Neural progenitor cell (in vitro differentiated cells): ENCODE measurements at regions not wholly inside any gene's neighbourhood (a gene's known extent, or its start where the extent isn't known, plus 50 kb on each side); places are given as distances from the start of the nearest gene placed in this dataset.

Experiments used
- DNase-seq: peaks from one replicate; pipeline ENCODE4 v3.0.0-alpha.2; 2016; ENCODE audit warnings: low spot score
- H2AFZ ChIP-seq: fragments of 200-600 bp; sonication (generic); replicated peaks from 2 replicates; pipeline ENCODE4 v1.6.1; 2016; ENCODE audit warnings: antibody characterized with exemption
- H3F3A ChIP-seq: fragments of 200-600 bp; sonication (generic); 2 replicates; pipeline ENCODE4 v1.6.1; 2016; ENCODE audit warnings: antibody characterized with exemption, low read depth
- H3K27ac ChIP-seq: fragments of 200-600 bp; sonication (generic); 2 replicates; pipeline ENCODE4 v1.5.1; 2016; ENCODE audit warnings: mild to moderate bottlenecking
- H3K27me3 ChIP-seq: fragments of 200-600 bp; sonication (generic); 2 replicates; pipeline ENCODE4 v1.6.1; 2016; ENCODE audit warnings: mild to moderate bottlenecking, moderate library complexity
- H3K36me3 ChIP-seq: fragments of 200-600 bp; sonication (generic); 2 replicates; pipeline ENCODE4 v1.5.1; 2016
- H3K4me1 ChIP-seq: fragments of 200-600 bp; sonication (generic); 2 replicates; pipeline ENCODE4 v1.6.1; 2016; ENCODE audit warnings: mixed run types
- H3K4me2 ChIP-seq: fragments of 200-600 bp; sonication (generic); 2 replicates; pipeline ENCODE4 v1.6.1; 2016
- H3K4me3 ChIP-seq: fragments of 200-600 bp; sonication (generic); 2 replicates; pipeline ENCODE4 v1.5.1; 2016
- H3K79me2 ChIP-seq: fragments of 200-600 bp; sonication (generic); 2 replicates; pipeline ENCODE4 v1.6.1; 2016; ENCODE audit warnings: low read depth
- H3K9ac ChIP-seq: fragments of 200-600 bp; sonication (generic); 2 replicates; pipeline ENCODE4 v1.6.1; 2016
- H3K9me3 ChIP-seq: fragments of 200-600 bp; sonication (generic); 2 replicates; pipeline ENCODE4 v1.5.1; 2016; ENCODE audit warnings: low read depth
- H4K20me1 ChIP-seq: fragments of 200-600 bp; sonication (generic); 2 replicates; pipeline ENCODE4 v1.6.1; 2016; ENCODE audit warnings: low read depth
- H3K27ac Mint-ChIP-seq: 3 replicates; pipeline ENCODE4 v1.8.0; 2021; ENCODE audit warnings: mixed read lengths
- H3K27me3 Mint-ChIP-seq: 2 replicates; pipeline ENCODE4 v1.8.0; 2022; ENCODE audit warnings: low read depth, mild to moderate bottlenecking, inconsistent platforms, moderate library complexity, mixed read lengths; ENCODE audit not compliant: insufficient read depth
- H3K36me3 Mint-ChIP-seq: 3 replicates; pipeline ENCODE4 v1.8.0; 2021; ENCODE audit warnings: mixed read lengths
- H3K4me1 Mint-ChIP-seq: 3 replicates; pipeline ENCODE4 v1.8.0; 2021; ENCODE audit warnings: mixed read lengths
- H3K4me3 Mint-ChIP-seq: 3 replicates; pipeline ENCODE4 v1.8.0; 2021; ENCODE audit warnings: mild to moderate bottlenecking, moderate library complexity, mixed read lengths
- H3K9me3 Mint-ChIP-seq: 3 replicates; pipeline ENCODE4 v1.8.0; 2020; ENCODE audit warnings: mixed read lengths
- EZH2 ChIP-seq: fragments of 200-600 bp; sonication (generic); IDR thresholded peaks from 2 replicates; pipeline ENCODE4 v1.6.1; 2017; ENCODE audit warnings: antibody characterized with exemption, mild to moderate bottlenecking, moderate library complexity
- EZH2phosphoT487 ChIP-seq: fragments of 200-600 bp; sonication (generic); IDR thresholded peaks from 2 replicates; pipeline ENCODE4 v1.6.1; 2017; ENCODE audit warnings: antibody characterized with exemption
- TF ChIP-seq, protein P1 (sequence below): fragments of 200-600 bp; sonication (generic); IDR thresholded peaks from 2 replicates; pipeline ENCODE4 v1.5.1; 2017; ENCODE audit warnings: antibody characterized with exemption, mild to moderate bottlenecking

DNA sequence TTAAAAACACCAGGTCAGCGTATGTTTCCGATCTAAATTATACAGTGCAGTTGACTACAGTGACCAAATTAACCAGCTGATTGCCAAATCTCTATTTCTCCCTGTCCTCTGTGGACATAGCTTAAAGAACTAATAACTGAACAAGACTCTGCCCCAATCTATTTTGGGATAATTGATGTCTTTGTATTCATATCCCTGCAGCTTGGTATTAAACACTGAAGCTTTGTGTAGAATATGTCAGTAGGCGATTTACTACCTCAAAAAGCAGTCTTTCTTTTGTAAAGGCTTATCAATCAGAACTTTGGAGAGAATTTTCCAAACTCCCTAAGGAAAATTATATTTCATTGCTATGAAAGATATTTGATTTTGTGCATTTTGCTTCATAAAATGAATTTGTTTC lies 258.2 kb downstream of the SOX2 start:
- H2AFZ ChIP-seq: no peak overlapping the region
- H4K20me1 ChIP-seq: no peaks in the 10 kb centered on the region
- no peaks in the 10 kb centered on the region for H3K79me2 ChIP-seq
- no peak overlapping the region for H3K9ac ChIP-seq
- H3F3A ChIP-seq: peaks cover 19% of the 10 kb centered on the region
- no peaks in the 10 kb centered on the region for H3K27me3 ChIP-seq
- H3K27ac ChIP-seq: no peak overlapping the region
- no peaks in the 10 kb centered on the region for H3K9me3 ChIP-seq
- H3K9me3 Mint-ChIP-seq: no peaks in the 10 kb centered on the region
- no peaks in the 10 kb centered on the region for H3K36me3 ChIP-seq
- H3K27ac Mint-ChIP-seq: no peak overlapping the region
- no peak overlapping the region for H3K4me3 Mint-ChIP-seq
- peaks cover 3% of the 10 kb centered on the region for H3K27me3 Mint-ChIP-seq
- H3K4me1 ChIP-seq: peaks cover 39% of the 10 kb centered on the region
- no peak overlapping the region for H3K4me3 ChIP-seq
- no peak overlapping the region for H3K4me2 ChIP-seq
- DNase-seq: no peak
- H3K36me3 Mint-ChIP-seq: no peaks in the 10 kb centered on the region
- peaks cover 11% of the 10 kb centered on the region for H3K4me1 Mint-ChIP-seq
- TF ChIP-seq, protein P1, sequence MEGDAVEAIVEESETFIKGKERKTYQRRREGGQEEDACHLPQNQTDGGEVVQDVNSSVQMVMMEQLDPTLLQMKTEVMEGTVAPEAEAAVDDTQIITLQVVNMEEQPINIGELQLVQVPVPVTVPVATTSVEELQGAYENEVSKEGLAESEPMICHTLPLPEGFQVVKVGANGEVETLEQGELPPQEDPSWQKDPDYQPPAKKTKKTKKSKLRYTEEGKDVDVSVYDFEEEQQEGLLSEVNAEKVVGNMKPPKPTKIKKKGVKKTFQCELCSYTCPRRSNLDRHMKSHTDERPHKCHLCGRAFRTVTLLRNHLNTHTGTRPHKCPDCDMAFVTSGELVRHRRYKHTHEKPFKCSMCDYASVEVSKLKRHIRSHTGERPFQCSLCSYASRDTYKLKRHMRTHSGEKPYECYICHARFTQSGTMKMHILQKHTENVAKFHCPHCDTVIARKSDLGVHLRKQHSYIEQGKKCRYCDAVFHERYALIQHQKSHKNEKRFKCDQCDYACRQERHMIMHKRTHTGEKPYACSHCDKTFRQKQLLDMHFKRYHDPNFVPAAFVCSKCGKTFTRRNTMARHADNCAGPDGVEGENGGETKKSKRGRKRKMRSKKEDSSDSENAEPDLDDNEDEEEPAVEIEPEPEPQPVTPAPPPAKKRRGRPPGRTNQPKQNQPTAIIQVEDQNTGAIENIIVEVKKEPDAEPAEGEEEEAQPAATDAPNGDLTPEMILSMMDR: no peak
- TF ChIP-seq EZH2 (no peak), EZH2phosphoT487 (no peak)

DNA sequence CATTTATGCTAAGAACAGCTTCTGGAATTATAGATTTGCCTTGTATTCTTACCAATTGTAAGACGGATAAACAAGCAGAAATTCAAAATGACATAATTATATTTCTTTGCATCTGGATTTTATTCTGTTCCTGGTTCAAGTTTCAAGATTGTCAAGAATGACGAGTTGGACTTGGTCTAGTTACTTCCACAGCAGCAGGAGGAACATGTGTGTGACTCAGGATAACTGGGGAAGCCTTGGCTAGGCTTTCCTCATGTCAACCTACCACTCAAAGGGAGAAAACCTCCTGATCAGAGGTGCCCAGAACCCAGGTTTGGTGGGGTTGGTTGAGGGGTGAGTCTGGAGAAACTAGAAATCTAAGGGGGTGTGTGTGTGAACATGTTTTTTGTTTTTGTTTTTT lies 259.7 kb downstream of the SOX2 start:
- Mint-ChIP-seq H3K9me3 (peaks cover 7% of the 10 kb centered on the region), H3K36me3 (no peaks in the 10 kb centered on the region), H3K27ac (no peak overlapping the region), H3K4me3 (no peak overlapping the region), H3K27me3 (no peaks in the 10 kb centered on the region), H3K4me1 (peaks cover 3% of the 10 kb centered on the region)
- peaks cover 30% of the 10 kb centered on the region for H3K4me1 ChIP-seq
- H3K4me2 ChIP-seq: no peak overlapping the region
- no peak overlapping the region for H3K27ac ChIP-seq
- H2AFZ ChIP-seq: no peak overlapping the region
- H3K4me3 ChIP-seq: no peak overlapping the region
- no peaks in the 10 kb centered on the region for H3K9me3 ChIP-seq
- H3K9ac ChIP-seq: no peak overlapping the region
- H3F3A ChIP-seq: peaks cover 10% of the 10 kb centered on the region
- H4K20me1 ChIP-seq: no peaks in the 10 kb centered on the region
- no peaks in the 10 kb centered on the region for H3K27me3 ChIP-seq
- no peak for DNase-seq
- no peaks in the 10 kb centered on the region for H3K36me3 ChIP-seq
- H3K79me2 ChIP-seq: no peaks in the 10 kb centered on the region
- no peak for TF ChIP-seq EZH2
- no peak for TF ChIP-seq EZH2phosphoT487
- TF ChIP-seq, protein P1: no peak

DNA sequence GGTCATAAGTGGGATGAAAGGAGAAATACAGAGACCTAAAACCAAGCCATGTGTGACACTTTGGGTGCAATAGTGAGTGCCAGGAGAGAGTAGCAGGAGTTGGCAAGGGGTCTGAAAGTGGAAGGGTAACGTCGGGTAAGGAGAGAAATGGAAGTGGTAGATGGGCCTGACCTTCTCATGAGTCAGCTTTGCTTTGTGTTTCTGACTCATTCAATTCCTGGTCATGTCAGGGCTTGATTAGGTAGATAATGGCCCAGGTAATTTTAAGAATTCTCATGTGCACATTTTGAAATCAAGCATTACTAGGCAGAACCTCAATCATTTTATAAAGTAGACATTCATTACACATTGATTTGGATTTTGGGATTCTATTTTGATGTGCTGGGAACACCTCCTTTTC lies 262.5 kb downstream of the SOX2 start:
- no peaks in the 10 kb centered on the region for H3K27me3 ChIP-seq
- no peaks in the 10 kb centered on the region for H3K36me3 Mint-ChIP-seq
- H3K79me2 ChIP-seq: no peaks in the 10 kb centered on the region
- peaks cover 9% of the 10 kb centered on the region for H3K9me3 Mint-ChIP-seq
- no peak overlapping the region for H3K27ac ChIP-seq
- H3F3A ChIP-seq: no peaks in the 10 kb centered on the region
- H3K4me1 Mint-ChIP-seq: no peaks in the 10 kb centered on the region
- no peaks in the 10 kb centered on the region for H3K36me3 ChIP-seq
- TF ChIP-seq, protein P1: no peak
- TF ChIP-seq EZH2phosphoT487 (no peak), EZH2 (no peak)
- H2AFZ ChIP-seq: no peak overlapping the region
- H3K27ac Mint-ChIP-seq: no peak overlapping the region
- H3K4me3 Mint-ChIP-seq: no peak overlapping the region
- H3K9ac ChIP-seq: no peak overlapping the region
- no peaks in the 10 kb centered on the region for H3K27me3 Mint-ChIP-seq
- no peak overlapping the region for H3K4me3 ChIP-seq
- DNase-seq: no peak
- no peak overlapping the region for H3K4me2 ChIP-seq
- H3K4me1 ChIP-seq: peaks cover 6% of the 10 kb centered on the region
- H4K20me1 ChIP-seq: no peaks in the 10 kb centered on the region
- no peaks in the 10 kb centered on the region for H3K9me3 ChIP-seq

DNA sequence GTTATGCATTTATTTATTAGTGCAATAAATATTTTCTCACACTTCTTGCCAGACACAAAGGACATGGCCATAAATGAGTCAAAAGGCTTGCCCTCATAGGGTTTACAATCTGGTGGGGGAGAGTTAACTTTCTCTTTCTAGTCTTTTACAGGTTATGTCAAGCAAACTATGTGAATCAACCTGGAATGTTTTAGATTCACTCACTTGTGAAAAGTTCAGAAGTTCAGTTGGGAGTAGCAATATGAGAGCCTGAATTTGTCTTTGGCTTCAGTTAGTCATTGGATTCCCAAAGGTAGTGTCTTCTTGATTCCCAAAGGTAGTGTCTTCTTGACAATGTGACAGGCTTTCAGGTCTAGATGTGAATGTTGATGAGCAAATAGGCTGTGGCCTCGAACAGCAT lies 264.8 kb downstream of the SOX2 start:
- Mint-ChIP-seq H3K36me3 (no peaks in the 10 kb centered on the region), H3K4me1 (no peaks in the 10 kb centered on the region), H3K27me3 (no peaks in the 10 kb centered on the region), H3K9me3 (peaks cover 9% of the 10 kb centered on the region), H3K27ac (no peak overlapping the region), H3K4me3 (no peak overlapping the region)
- H4K20me1 ChIP-seq: no peaks in the 10 kb centered on the region
- no peaks in the 10 kb centered on the region for H3K79me2 ChIP-seq
- TF ChIP-seq, protein P1: no peak
- TF ChIP-seq EZH2phosphoT487 (no peak), EZH2 (no peak)
- H3K27ac ChIP-seq: no peak overlapping the region
- peaks cover 6% of the 10 kb centered on the region for H3K4me1 ChIP-seq
- H3K36me3 ChIP-seq: no peaks in the 10 kb centered on the region
- H3K4me2 ChIP-seq: no peak overlapping the region
- no peak overlapping the region for H3K4me3 ChIP-seq
- no peak overlapping the region for H3K9ac ChIP-seq
- no peaks in the 10 kb centered on the region for H3K27me3 ChIP-seq
- no peaks in the 10 kb centered on the region for H3F3A ChIP-seq
- no peak overlapping the region for H2AFZ ChIP-seq
- DNase-seq: no peak
- H3K9me3 ChIP-seq: no peaks in the 10 kb centered on the region
